ENCODE measurements at regions not wholly inside any gene's neighbourhood (a gene's known extent, or its start where the extent isn't known, plus 50 kb on each side); places are given as distances from the start of the nearest gene placed in this dataset.

DNA sequence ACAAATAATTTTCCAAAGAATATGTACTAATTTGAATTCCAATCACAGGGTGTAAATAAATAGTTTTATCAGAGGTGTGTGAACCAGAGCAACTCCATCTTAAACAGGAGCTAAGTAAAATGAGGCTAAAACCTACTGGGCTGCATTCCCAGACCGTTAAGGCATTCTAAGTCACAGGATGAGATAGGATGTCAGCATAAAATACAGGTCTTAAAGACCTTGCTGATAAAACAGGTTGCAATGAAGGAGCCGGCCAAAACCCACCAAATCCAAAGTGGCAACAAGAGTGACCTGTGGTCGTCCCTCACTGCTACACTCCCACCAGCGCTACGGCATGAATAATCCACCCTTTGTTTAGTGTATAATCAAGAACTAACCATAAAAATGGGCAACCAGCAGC is 291.7 kb upstream of the SEMA3D start:
- DNase-seq: no peak

DNA sequence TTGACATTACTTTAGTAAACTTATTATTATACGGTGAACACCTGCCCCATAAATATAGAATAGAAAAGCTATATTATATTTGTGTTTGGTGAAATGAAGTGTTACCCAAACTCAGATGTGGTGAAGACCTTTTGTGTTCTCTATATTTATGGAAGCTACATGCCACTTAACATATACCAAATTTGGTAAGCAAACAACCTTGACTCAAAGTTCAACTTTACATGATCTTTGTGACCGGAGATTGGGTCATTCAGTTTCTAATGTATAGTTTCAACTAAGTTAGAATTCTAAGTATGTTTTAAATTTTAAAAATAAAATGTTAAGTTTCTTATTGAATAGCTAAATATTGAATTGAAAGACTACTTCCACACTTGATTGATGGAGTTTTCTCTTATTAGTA is 288.6 kb upstream of the SEMA3D start:
- no peak for DNase-seq

DNA sequence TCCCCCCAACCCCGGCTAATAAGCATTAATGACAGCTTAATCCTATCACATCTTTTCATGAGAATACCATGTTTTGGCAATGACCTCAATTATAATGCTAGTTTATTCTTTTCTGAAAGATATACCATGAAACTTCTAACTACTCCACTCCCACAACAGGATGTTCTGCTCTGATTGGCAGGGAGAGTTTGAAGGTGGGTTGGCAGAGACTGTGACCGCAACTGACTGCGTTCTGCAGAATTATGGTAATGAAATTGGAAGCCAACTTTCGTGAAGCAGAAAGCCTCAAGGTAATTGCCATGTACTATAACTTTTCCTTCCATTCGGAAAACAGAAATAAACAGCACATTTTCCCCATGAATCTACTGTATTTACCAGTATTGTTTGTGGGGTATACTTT is 288.2 kb upstream of the SEMA3D start:
- no peak for DNase-seq

DNA sequence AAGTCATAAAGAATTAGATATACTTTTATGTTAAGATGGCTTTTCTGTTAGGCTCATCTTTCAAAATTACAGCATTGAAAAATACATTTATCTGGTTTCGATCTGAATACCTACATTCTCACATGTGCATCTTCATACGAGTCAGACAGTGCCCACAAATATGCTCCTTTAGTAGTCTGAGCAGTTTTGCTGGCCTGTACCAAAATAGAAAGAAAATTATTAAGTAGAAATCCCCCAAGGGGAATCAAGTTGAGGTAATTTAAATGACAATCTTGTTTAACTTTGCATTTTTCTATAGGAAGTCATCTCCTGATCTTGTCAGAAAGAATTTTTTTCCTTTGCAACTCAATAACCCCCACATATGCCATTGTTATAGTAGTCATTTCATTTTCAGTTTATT is 287.4 kb upstream of the SEMA3D start:
- DNase-seq: no peak

DNA sequence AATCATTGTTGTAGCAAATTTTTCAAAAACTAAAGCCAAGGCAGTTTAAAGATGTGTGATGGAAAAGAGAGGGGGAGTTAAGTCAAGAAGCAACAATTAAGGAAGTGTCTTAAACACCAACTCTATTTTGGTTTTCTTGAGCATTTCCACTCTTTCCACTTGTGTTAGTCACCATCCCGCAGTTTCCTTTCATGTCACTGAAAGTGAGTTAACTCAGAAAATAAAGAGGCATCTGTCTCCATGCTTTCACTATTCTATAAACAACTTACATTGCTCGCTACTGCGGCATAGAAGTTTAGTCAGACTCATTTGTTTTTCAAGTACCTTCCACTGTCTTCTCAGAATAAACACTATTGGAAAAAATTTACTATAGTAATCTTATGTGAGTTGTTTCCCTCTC is 284.9 kb upstream of the SEMA3D start:
- DNase-seq: no peak

DNA sequence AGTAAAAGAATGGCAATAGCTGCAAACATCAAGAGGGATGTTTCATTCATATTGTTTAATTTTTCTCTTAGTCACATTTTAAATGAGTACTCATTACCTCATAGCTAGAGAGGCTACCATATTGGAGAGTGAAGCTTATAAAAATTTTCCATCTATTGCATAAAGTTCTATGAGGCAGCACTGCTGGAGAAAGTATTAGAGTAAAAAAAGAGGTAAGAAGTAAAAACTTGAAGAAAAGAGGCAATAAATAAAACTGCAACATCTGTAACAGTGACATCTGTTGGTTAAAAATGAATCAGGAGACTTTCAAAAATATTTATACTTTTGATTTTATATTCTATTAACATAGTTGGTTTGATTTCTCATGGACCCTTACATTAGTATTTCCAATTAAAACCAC is 284.5 kb upstream of the SEMA3D start:
- DNase-seq: no peak

DNA sequence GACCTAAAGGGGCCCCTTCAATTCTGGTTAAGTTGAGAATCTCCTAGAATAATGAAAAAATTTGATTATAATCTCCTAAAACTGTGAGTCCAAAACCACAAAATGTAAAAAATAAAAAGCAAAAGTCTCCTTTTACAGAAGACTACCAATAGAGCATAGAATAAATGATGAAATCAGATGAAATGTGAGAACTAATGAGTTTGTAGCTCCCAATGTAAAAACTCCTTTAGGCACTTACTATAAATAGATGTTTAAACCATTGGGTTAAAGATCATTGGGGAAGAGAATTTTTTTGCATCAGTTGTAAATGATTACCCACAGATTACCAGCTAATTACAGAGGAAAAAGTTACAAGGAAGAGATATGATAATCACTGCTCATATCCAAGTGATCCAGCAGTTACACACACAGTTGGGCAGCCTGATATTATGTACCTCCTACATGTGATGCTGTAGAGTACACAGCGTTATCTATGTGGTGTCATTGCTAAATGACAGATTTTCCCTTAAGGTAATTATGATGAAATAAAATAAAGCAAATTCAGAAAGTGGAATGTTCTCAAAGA is 282.7 kb upstream of the SEMA3D start:
- DNase-seq: no peak

DNA sequence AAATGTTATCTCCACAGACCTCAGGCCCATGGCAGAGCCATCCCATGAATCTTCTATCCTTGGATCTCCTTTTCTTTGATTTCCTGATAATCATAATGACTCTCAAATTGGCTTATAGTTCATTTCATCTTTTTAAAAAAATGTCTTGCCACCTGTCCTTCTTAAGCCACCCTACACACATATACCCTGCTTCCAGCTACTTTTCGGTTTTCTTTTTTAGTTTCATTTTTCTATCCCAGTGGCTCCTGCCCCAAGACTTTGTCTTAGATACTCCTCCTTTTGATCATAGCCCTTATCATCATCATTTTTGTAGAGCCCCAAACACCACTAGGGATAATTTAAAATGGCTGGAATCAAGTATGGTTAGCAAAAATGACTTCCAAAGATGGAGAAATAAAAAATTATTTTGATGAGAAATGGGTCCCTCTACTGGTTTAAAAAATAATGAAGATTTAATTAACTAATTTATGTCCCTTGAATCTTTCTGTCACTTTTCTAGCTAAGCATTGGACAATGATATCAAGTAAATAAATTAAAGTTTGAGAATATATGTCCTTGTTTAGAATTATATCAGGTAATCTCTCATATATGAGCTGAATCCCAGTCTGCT is 277.3 kb upstream of the SEMA3D start:
- DNase-seq: no peak

DNA sequence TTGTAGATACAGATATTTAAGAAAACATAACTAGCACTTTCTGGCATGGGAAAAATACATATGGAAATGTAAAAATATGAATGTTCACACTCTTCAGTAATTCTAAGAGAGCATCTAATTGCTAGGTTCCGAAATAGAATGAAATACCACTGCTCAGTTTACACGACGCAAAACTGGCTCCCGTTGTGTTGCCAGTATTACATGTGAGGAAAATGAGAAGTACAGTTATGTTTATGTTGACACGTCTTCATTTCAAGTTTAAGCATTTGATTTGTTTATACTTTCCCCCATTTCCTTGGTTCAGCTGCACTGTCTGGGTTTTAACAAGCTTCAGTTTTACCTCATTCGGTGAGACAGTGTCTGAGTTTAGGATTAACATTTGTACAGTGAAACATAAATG is 275.8 kb upstream of the SEMA3D start:
- DNase-seq: no peak

DNA sequence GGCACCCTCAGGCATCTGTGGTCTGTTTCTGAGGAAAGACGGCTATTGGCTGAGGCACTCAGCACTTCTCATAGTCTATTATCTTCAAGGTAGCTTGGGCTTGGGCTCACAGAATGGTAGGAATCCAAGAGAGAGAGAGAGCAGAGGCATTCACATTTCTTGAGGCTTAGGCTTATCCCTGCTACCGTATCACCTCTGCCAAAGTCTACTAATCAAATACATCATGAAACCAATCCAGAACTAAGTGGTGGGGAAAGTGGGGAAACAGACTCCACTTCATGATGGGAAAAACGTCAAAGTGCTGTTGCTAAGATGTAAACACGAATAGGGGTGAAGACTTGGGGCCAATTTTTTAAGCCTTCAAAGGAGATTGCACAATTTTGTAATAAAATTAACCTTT is 271.1 kb upstream of the SEMA3D start:
- no peak for DNase-seq

DNA sequence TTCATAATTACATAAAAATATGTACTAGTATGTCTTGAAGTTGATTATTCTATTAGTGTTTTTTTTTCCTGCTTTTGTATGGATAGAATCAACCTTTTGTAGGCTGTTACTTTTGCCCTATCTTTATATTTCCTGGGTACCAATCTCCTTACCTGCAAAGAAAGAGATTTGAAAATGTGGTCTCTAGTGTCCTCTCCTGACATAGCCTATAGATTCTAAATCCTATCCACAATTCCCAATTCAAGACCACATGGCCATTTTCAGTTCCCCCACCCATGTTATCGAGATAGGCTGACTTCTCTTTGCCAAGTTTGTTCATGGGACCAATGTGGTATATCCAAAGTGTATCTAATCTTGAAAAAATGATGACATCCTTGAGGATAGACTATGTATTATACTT is 269.4 kb upstream of the SEMA3D start:
- DNase-seq: no peak

DNA sequence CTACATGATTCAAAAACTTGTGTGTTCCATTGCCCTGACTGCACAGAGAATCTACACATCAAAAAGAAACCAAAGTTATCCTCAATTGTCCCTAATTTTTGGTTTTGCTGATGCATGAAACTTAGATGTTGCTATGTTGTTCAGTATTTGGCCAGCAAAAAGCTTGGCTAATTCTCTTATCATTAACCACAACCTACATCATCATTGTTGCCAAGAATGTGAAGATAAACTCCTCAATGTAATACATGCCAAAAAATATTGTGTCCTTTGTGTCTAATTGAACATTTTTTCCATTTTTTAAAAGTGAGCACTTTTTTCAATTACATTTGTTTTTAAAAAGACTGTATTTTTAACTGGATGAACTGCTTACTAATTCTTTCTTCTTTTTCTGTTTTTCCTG is 268.0 kb upstream of the SEMA3D start:
- no peak for DNase-seq

DNA sequence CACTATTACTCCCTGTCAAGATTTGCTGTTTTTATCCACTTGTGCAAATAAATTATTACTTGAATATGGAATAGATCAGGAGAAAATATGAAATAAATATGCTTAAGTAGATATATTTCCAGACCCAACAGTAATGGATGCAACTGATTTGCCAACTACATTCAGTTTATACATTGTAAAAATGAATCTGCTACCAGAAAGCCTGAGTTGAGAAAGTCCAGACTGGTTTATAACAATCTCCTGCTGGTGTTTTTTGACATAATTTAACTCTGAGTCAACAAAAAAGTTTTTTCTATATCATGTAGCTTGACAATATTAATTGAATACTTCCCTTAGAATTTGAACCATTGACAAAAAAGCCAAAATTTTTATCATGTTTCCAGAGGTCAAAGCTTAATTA is 265.8 kb upstream of the SEMA3D start:
- no peak for DNase-seq

DNA sequence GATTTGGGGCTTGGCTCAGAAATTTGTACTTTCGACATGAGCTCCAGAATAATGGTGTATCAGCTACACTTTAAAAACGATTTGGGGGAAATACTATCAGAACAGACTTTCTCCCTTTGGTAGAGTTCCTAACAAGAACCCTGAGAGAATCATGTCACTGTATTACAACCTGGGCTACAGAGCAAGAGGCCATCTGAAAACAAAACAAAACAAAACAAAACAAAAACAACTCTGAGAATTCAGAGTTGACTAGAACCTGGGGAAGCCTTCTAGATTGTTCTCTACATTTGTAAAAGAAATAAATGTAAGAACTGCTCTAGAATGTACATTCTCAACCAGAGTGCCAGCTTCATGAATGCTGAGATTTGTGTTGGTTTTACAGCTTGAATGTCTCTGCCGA is 262.6 kb upstream of the SEMA3D start:
- no peak for DNase-seq

DNA sequence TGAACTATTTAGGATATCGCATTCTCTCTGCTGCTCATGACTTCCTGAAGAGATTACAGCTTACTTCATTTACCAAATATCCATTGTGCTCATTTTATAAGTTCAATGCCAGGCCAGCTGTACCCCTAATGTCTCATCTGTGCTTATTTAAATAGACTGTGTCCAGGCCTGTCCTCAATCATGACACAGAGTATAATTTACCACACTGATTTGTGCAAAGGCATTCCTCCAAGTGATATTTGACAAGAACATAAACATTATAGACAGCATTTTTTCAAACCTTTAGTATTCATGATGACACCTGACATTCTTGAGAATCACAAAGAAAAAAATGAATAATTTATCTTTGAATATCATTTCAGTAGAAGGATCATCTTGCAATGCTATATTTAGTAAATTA is 260.1 kb upstream of the SEMA3D start:
- no peak for DNase-seq

DNA sequence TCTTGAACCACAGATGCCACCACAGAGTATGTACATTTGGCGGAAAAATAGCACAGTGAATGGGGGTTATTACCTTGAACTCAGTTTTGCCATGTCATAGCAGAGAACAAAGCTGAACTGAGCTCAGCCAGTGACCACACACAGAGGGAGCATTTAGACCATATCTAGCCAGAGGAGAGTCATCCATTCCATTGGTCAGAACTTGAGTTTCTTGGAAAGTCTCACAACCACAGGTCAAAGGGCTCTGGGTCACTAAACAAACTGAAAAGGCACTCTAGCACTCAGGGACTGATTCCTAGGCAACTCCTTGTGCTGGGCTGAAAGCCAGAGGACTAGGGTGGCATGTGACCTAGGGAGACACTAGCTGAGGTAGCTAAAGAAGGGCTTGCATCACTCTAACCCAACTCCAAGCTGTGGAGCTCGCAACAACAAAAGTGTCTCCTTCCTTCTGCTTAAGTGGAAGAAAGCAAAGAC is 239.7 kb upstream of the SEMA3D start:
- DNase-seq: no peak

DNA sequence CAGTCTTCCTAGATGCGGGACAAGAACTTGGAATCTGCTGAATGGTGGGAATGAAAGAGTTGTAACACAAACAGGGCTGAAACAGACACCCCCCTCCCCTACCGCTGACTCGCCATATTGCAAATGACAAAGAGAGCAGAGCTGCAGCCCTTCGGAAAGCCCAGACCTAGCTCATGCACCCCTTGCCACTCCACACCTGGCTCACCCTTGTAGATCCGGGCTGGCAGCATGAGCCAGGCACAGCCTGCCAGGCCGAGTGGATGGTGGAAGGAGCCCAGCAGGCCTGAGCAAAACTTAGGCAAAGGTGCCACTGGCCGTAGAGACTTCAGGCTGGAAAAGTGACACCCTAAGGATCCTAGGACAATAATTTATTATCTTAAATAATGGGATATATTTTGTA is 237.4 kb upstream of the SEMA3D start:
- no peak for DNase-seq

DNA sequence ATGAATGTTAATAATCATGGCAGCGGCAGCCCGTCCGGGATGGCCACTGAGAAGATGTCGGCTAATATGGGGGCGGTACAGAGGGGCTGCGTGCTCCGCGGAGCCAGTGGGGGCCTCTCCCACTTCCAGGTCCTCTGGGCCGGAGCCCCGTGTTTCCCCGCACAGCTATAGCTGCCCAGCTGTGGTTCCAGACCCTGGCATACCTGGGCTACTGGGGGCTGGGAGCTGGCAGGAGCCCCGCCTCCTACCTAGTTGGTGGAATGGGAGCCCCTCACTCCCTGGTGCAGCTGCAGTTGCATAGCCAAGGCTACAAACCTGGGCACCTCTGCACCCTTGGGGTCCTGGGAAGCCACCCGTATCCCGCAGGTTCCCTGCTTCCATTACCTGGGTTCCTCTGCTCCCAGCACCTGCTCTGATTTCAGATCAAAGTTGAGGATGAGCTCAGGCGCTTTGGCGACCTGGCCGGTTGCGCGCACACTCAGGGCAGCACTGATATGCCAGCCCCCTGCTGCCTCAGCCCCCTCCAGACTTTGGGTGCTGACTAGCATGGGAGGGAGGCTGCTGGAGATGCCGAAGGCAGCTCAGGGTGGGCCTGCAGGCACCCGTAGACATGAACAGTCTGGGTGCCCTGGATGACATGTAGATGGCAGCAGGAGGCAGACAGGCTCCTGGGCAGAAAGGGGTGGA is 236.5 kb upstream of the SEMA3D start:
- DNase-seq: no peak

DNA sequence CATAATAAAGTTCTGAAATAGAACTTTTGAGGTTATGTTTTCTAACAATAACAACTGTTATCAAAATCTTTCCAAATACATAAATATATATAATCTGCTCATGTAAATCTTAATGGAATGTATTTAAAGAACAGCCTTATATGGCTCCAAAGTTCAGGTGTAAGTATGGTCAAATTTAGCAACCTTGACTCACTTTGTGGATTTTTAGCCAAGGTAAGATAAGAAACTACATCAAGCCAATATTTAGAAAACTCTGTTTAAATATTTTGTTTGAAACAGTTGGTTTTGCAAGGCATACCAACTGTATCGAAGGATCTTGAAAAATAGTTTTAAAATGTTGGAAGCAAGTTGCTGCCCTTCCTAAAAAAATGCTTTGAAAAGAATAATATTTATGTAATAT is 228.9 kb upstream of the SEMA3D start:
- no peak for DNase-seq

DNA sequence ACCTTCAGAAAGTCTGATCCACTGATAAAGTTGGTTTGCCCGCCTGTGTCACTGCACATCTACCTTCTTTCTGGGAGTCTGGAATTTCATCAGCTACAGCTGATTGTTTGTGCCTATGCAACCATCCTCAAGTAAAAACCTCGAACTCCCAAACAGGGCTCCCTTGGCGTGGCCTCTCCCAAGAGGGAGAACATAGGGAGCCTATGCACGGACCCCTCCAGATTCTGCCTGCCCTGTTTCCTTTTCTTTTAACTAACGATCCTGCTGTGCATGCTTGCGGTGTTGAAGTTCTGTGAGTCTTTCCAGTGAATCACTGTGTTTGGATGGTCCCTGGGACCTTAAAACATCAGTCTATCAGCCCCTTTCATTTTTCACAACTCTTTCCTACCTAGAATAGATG is 226.9 kb upstream of the SEMA3D start:
- no peak for DNase-seq

DNA sequence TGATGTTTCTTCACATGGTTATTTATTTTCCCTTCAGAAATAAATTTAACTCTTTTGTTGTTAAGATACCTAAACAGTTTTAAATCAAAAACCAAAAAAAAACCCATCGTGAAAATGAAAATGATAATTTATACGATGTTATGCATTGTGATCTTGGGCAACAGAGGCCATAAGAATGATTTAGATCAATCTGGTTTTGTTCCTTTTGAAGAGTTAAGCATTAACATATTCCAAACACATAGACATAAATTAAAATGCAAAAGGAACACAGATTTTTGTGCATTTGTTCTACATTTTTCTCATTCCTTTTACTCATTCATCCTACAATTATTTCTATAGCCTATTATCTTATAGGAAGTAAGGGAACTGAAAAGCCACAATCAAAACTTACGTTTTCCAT is 226.1 kb upstream of the SEMA3D start:
- DNase-seq: no peak

DNA sequence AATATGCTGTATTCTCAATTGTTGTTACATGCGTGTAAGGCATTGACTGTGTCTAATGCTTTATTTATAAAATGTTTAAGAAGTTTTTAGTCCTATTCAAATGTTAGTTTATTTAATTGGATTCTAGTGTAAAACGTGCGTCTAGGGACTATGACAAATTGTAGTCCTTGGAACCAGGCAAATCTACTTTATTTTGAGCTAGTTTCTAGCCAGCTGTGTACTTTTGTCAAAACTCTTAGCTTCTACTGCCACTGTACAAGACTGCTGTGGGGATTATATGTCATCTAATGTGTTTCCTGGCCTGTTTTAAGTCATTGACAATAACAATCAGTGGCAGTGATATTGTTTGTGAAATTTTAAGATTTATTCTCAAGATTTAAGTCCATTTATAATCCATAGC is 220.5 kb upstream of the SEMA3D start:
- DNase-seq: no peak

DNA sequence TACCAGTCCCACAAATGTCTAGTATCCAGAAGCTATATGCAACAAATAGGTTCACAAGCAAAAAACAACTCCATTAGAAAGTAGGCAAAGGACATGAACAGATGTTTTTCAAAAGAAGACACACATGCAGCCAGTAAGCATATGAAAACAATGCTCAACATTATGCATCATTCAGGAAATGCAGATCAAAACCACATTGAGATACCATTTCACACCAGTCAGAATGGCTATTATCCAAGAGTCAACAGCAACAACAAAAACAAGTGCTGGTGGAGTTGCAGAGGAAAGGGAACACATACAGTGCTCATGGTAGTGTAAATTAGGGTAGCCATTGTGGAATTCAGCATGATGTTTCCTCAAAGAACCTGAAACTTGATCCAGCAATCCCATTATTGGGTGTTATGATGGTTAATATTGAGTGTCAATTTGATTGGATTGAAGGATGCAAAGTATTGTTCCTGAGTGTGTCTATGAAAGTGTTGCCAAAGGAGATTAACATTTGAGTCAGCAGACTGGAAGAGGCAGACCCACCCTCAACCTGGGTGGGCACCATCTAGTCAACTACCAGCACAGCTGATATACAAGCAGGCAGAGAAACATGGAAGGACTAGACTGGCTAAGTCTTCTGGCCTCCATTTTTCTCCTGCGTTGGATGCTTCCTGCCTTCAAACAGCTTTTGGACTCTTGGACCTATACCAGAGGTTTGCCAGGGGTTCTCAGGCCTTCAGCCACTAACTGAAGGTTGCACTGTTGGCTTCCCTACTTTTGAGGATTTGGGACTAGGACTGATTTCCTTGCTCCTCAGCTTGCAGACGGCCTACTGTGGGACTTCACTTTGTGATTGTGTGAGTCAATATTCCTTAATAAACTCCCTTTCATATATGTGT is 218.4 kb upstream of the SEMA3D start:
- no peak for DNase-seq

DNA sequence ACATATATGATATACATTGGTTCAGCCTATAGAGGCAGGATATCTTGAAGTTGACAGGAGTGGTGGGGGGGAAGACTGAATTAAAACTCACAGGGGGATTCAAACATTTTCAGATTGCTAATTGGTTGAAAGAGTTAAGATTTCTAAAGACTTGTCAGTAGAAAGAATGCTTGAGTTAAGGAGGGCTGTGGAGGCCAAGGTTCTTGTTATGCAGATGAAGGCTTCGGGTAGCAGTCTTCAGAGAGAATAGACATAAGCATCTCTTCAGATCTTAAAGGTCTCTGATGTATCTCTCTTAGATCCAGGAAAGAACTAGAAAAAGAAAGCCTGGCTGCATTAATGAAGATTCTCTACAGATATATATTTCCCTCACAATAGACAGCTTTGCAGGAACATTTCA is 209.8 kb upstream of the SEMA3D start:
- DNase-seq: no peak

All from stimulated activated CD4-positive, alpha-beta T cell treated with anti-CD3 and anti-CD28 coated beads, Interleukin-1b, Interleukin-23, amount 100 ng/mL, for 48 hours (primary cell).